ENCODE measurements at regions not wholly inside any gene's neighbourhood (a gene's known extent, or its start where the extent isn't known, plus 50 kb on each side); places are given as distances from the start of the nearest gene placed in this dataset.

- TF ChIP-seq HDAC2 (IDR thresholded peaks at IDR 0.05) (no peak), MAX (IDR thresholded peaks at IDR 0.05) (no peak), CTCF (IDR thresholded peaks at IDR 0.05) (no peak), MAFK (IDR thresholded peaks at IDR 0.05; ENCODE audit: partially characterized antibody) (no peak), RAD21 (conservative IDR thresholded peaks at IDR 0.05 in 1 of 2, IDR thresholded peaks at IDR 0.05 in 1 of 2) (no peak), RNF2 (IDR thresholded peaks at IDR 0.05; ENCODE audit: borderline replicate concordance, low read depth) (no peak), CBX2 (IDR thresholded peaks at IDR 0.05; ENCODE audit: borderline replicate concordance, low read depth) (no peak), POLR2A (IDR thresholded peaks at IDR 0.05; ENCODE audit: low read length) (no peak), EP300 (IDR thresholded peaks at IDR 0.05) (no peak)
These were observed 811.4 kb downstream of the DACH1 start for GRCh38 chr13:71055644-71056043.
